HG03060 (cell line): ENCODE measurements at regions not wholly inside any gene's neighbourhood (a gene's known extent, or its start where the extent isn't known, plus 50 kb on each side); places are given as distances from the start of the nearest gene placed in this dataset.
"Not testable (repeated sequence)": the region's sequence is repeated elsewhere in the genome, so short reads cannot be mapped to it uniquely, and the experiment has no call there.

ENCODE experiments used
- ATAC-seq: cut with Tn5 transposase; IDR thresholded peaks from one replicate; pipeline ENCODE4 v1.9.1; 2021; ENCODE audit warnings: low read depth, moderate number of reproducible peaks; ENCODE audit not compliant: unreplicated experiment

DNA sequence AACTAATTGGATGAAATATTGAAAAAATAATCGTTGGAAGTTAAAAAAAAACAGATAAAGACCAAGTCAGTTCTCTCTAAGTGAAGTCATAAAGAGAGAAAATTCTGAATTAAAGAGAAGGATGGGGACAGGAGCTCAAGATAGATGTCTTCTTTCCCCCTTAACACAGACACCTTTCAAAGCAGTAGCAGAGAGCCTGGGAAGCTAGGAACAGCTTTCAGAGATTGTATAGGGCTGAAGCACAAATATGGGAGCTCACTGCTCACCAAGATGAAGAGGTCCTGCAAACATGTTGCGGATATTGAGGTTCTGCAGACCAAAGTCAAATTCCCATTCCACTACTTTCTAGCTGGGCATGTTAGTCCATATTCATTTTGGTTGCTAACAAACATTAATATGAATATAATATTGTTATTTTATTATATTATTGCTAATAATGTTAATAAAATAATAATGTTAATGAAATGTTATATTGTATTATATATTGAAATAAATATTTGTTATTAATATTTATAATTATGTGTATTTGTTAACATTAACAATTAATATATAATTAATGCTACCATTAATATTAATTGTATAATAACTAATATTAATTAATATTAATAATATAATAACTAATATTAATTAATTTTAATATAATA, 319.1 kb downstream of the OXSM start:
- ATAC-seq, result no peak

DNA sequence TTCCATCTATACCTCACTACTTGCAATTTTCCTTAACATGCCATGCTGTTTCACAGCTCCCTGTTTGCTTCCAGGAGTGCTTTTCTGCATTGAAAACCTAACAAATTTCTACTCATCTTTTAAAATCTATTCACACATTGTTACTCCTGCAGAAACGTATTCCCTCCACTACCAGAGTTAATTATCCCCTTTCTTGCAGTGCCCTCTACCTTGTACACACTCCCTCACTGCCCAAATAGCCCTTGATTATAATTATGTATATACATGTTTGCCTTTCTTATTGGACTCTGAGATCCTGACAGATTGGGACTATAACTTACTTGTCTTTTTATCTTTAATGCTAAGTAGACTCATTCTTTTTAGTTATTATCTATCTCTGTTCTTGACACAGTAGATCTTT, 325.0 kb downstream of the OXSM start:
- no peak for ATAC-seq

DNA sequence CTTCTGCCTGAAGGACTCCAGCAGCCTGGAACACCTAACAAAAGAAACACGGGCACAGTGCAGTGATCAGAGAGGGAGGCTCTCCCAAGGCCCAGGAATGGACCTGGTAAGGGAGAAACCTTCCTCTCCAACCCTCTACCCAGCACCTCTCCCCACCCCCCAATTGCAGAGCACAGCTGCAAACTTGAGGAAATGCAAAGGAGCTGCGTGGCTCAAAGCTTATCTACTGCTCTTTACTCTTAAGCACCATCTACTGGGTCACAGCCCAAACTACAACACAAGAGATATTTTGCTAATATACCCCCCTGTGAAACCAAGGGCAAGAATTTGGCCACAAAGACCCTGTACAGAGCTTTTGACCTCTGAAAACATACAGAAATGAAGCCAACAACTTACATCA, 328.3 kb downstream of the OXSM start:
- peak; percentile 72 for ATAC-seq

DNA sequence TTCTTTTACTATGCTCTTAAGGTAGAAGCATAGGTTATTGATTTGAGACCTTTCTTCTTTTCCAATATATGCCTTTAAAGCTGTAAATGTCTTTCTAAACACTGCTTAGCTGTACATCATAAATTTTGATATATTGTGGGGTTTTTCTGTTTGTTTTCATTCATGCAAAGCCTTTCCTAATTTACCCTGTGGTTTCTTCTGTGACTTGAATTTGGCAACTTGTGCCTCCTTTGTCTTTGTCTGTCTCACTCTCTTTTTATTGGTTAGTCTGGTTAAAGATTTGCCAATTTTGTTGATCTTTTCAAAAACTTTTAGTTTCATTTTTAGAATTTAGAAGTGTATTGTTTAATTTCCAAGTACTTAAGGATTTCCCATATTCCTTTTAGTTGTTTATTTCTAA, 343.1 kb downstream of the OXSM start:
- no peak for ATAC-seq

DNA sequence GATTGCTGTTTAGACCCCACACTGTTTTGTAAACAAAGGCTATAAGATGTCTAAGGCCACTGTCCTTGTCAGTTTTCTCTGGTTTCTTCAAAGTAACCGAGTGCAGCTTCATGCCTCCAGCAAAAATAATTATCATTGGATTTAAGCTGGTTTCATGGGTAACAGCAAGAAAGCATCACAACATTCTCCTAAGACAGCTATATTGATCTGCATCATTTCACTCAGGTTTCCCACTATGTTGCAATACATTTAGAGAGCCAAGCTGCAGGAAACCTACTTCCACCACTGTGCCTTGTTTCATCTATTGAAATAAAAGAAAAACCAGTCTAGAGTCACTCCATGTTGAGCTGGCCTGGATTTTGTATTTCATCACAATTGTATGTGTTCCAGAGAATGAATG, 351.4 kb downstream of the OXSM start:
- ATAC-seq, result no peak

DNA sequence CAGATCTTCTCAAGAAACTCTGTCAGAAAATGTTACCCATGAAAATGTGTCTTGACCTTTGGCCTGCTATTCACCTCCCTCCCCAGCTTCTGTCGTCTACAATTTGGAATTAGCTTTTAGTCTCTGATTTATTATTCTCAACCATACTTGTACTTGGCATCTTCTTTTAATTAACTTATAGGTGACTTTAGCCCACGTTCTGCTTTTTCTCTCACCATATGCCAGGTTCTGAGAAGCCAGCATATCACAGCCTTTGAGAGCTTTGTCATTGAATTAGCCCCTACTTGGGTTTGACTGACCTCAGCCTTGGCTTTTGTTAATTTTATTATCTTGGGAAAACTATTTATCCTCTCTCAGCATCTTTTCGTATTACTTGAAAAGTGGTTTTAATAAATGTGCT, 355.9 kb downstream of the OXSM start:
- no peak for ATAC-seq

DNA sequence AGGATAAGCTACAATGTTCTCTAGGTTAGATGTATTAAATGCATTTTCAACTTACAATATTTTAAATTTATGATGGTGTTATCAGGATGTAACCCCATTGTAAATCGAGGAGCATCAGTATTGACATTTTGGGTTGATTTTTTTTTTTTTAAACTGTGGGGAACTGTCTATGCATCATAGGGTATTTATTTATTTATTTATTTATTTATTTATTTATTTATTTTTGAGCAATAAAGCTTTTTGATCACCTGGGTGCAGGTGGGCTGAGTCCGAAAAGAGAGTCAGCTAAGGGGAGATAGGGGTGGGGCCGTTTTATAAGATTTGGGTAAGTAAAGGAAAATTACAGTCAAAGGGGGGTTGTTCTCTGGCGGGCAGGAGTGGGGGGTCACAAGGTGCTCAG, 367.5 kb downstream of the OXSM start:
- ATAC-seq, result not testable (repeated sequence)

DNA sequence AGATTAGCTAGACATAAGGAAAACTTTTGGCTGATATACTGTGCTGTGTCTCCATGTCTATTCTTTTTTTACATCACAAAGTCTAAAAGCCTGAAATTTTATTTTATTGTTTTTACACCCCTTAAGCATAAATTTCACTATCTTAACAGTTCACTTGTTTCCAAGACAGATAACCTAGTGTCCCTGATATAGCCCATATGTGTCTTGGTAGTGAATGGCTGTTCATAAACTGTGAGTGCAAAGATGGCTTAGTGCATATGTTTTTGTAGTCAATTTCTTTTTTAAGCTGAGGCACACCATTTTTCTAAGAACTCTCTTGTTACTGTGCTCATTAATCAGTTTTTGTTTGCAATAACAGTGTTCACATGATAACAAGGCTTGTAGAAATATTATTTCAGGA, 381.1 kb downstream of the OXSM start:
- ATAC-seq, result no peak

DNA sequence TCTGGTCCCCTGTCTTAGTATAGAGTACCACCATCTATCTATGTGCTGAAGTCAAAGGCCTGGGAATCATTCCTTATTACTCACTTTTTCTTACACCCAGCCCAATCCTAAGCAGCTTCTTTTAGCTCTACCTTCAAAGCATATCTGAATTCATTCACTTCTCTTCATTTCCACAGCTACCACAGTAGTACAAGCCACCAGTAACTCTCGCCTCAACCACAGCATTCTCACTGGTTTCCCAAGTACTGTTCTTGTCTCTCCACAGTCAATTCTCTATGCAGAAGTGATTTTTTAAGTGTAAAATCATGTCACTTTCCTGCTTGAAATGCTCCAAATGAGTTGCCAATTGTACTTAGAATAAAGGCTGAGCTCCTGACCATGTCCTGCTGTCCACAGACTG, 401.7 kb downstream of the OXSM start:
- no peak for ATAC-seq

DNA sequence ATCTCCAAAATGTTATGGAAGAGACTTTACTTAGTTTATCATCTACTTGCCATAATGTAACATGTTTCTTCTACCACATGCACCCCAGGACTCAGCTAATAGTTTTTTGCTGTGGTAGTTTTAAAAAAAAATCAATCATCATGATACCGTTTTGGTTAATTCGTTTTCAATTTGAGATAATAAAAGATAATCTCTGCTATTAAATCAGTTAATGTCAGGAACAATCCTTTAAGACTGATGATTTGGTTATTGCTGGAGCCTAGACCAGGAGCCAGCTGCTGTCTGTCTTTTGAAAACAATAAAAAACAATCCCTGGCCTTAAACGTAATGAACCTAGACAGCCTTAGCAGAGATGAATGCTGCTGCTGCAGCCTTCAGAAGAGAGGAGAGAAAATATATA, 403.7 kb downstream of the OXSM start:
- ATAC-seq, result no peak

DNA sequence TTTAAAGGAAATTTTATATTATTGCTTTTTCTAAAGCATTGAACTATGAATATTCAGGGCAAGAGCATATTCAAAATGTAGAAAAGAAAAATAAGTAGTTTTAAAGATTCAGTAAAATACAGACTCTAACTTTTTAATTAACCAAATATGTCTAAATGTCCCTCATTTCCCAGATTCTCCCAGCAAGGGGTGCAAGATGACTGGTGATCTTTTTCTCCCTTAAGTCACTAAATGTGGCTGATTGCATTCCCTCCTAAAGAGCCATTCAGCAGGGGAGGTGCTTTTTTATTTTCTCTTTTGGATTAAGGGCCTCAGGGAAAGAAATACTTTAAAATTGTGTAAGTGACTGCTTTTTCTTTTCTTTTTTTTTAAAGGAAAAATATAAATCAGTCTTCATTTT, 406.9 kb downstream of the OXSM start:
- no peak for ATAC-seq

DNA sequence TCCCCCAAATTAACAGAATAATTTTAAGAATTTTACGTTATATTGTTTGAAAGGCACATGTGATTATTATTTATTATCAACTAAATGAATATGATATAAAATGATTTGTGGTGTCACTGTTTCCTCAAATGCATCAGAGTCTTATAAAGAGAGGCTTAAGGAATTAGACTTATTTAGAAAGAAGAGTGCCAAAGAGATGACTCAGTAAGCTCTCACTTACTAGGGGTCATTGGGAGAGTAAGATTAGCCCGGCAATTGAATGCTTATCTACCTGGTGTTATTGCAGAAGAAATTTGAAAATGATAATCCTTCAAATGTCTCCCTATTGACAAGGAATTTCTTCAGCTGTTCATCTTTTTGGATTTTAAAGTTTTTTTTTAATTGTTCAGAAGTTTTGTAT, 408.7 kb downstream of the OXSM start:
- ATAC-seq, result no peak

DNA sequence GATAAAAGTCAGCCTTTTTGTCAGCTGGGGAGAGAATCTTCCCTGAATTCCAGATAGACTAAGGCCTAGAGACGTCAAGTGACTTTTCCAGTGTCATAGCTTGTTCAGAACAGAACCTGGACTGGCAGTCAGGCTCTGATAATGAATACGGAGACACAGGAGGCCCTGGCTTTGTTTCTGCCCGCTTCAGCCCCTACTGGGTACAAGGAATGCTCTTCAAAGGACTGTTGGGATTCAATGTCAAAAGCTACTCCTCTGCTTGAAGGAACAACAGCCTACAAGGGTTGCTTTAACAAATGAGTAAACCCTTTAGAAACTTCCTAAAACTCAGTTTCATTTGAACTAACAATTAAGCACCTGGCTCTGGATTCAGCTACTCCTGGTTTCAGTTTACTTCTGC, 412.3 kb downstream of the OXSM start:
- ATAC-seq, result no peak

DNA sequence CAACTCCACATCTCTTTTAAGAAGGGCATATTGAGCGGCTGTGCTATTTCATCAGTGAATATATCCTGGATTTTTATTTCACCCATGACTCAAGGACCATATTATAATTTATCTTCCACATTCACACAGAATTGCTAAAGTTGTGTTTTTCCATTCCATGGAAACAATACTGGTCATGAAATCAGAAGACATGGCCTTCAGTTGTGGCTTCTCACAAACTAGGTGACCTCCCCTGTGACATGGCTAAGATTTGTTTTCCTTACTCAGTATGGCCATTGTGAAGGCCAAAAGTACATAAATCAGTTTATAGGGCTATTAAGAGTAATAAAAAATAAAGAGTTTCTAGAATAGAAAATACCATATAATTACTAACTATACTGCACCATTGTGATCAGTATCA, 415.6 kb downstream of the OXSM start:
- ATAC-seq, result no peak

DNA sequence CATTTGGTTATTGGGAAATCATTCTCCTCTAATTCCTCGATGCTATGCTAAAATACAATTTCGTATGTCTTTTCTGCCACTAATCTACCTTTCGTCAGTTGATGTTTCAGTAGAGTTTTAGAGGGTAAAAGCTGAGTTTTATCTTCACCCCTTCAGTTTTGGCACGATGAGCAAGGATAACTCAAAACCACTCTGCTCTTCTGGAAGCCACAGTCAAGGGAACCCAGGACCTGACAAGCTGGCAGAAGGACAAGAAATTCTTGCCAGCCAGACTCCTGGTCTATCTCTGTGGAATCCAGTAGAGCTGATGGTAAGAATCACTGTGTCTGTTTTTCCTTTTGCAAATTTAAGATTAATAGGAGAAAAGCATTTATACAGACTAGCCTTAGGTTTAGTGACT, 414.4 kb upstream of the LRRC3B start:
- ATAC-seq, result no peak

DNA sequence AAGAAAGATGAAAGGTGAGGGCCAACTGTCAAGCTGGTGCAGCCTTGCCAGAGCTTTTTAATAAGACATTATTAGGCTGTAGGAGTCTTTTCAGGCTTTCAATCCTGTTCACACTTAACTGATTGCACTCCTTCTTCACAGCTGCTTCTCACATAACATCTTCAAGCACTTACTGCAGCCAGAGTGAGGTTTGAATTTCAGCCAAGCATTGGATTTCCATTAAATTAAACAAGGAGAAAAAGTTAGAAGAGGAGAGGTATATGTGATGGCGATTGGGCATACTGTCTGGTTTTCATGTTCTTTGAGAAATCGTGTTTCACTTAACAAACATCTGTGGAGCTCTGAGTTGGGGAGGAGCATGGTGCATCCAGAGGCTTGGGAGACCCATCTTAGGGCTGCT, 392.8 kb upstream of the LRRC3B start:
- ATAC-seq, result no peak

DNA sequence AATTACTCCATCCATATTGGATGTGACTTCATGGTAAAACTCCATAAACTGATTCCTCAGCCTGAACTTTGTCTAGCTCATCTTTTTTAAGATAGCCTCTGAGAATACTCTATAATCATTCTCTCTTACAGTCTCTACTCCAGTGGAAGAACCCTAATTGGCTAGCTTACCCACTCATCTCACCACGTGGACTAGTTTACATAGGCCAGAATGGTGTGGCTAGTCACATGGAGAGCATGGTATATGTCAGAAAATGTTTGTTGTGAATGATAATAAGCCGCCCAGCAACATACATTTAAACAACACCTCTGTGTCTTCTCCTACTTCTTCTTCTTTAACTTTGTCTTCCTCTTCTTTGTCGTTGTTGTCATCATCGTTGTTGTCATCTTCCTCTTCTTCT, 389.2 kb upstream of the LRRC3B start:
- no peak for ATAC-seq

DNA sequence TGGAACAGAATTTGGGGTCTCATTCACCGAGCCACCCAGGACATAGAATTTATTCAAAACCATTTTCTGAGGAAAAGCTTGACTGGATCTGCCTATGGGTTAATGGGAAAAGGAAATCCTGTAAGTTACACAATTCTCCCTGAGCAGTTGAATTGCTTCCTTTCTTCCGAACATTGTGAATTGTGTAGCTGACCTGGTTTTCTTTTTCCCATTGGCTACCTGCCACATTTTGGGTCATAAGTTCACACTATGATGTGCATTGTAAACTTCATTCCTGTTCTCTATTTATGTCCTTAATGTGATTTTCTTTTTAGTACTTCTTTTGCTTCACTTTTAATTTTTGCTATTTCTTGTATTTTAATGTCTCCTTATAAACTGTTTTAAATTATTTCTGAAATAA, 386.0 kb upstream of the LRRC3B start:
- no peak for ATAC-seq

DNA sequence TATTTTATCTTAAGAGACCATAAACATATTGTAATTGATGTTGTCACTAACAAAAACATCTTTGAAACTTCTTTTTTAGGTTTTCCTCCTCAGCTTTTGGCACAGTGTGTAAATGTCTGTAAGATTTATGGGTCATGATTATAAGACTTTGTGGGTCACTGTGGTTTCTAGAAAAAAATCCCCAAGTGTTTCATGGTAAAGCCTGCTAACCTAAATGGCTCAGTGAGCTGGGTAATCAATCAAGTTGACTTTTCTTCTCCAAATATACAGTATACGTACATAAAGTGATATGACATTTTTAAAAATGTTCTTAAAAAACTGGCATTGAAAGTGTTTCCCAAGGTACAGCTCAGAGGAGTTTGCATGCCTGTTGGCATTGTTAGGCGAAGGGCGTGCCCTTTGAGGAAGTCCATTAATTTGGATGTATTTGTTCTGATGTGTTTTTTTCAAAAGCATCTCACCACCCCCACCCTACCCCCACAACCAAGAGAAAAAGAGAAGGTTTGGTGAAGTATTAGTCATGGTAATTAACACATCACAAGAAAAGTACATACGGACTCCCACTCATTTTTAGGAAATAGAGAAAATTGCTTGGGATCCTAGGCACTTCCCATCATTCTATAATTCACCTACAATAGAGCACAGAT, 385.4 kb upstream of the LRRC3B start:
- no peak for ATAC-seq

DNA sequence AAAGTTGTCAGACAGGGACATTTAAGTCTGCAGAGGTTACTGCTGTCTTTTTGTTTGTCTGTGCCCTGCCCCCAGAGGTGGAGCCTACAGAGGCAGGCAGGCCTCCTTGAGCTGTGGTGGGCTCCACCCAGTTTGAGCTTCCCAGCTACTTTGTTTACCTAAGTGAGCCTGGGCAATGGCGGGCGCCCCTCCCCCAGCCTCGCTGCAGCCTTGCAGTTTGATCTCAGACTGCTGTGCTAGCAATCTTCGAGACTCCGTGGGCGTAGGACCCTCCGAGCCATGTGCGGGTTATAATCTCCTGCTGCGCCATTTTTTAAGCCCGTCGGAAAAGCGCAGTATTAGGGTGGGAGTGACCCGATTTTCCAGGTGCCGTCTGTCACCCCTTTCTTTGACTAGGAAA, 378.0 kb upstream of the LRRC3B start:
- ATAC-seq, result not testable (repeated sequence)

DNA sequence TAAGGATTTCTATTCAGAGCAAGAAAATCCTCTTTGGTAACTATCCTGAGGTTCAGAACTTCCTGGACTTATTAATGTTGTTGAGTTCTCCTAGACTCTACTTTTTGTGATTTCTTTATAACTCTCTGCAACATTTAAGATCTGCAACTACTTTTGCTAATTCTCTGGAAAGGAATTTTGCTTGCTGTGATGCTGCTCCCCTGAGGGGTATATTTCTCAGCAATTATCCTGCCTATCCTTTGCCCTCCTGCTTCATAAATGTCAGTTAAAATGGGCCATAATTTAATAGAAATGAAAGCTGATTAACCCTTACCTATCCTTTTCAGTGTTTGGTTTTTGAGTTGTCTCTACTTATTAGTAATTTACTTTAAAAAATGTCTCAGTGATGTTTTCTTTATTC, 377.3 kb upstream of the LRRC3B start:
- no peak for ATAC-seq

DNA sequence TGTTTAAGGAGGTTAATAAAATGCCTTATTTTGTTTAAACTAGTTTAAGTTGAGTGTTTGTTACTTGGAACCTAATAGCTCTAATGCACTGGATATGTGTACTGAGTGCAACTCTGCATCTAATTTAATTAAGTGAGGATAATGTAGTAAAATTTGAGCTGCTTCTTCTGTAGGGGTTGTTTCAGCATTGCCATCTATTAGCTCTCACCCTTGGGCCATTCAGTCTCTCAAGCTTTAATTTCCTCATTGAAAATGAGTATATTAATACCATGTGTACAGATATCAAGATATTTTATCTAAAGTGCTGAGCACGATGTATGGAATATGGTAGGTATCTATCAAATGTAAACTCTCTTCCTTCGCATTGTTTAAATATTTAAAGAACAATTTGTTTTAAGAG, 375.7 kb upstream of the LRRC3B start:
- ATAC-seq, result no peak

DNA sequence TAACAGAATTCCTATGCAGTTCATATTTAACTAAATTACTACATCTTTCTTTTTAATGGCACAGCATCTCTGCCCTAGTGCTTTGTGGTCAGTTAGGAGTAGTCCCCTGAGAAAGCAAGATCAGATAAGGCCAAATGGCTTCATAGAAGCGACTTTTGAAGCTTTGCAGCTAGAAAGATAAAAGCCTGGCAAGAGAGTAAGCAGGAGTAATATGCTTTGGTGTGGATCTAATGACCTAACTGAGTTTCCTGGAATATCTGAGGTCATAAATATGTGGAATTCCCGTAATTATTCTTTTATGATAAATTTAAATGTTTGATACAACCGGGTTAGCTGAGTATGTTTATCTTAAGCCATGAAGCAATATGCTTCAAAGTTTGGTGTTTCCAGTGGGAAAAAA, 374.9 kb upstream of the LRRC3B start:
- no peak for ATAC-seq
